ENCODE measurements at regions not wholly inside any gene's neighbourhood (a gene's known extent, or its start where the extent isn't known, plus 50 kb on each side); places are given as distances from the start of the nearest gene placed in this dataset.
"Not testable (repeated sequence)": the region's sequence is repeated elsewhere in the genome, so short reads cannot be mapped to it uniquely, and the experiment has no call there.

GRCh38 chr5:36786448-36787012 lies 90.0 kb upstream of the NIPBL start:
- no peak for DNase-seq

GRCh38 chr5:36787365-36788093 lies 89.0 kb upstream of the NIPBL start:
- no peak for DNase-seq

- no peak for DNase-seq
These were observed 85.7 kb upstream of the NIPBL start for GRCh38 chr5:36790847-36791246.

GRCh38 chr5:36792560-36793180 lies 83.9 kb upstream of the NIPBL start:
- no peak for DNase-seq

GRCh38 chr5:36795366-36795765 lies 81.2 kb upstream of the NIPBL start:
- DNase-seq: no peak

GRCh38 chr5:36796155-36796554 lies 80.4 kb upstream of the NIPBL start:
- no peak for DNase-seq

- DNase-seq: no peak
These were observed 75.0 kb upstream of the NIPBL start for GRCh38 chr5:36801523-36801922.

- DNase-seq: no peak
These were observed 74.4 kb upstream of the NIPBL start for GRCh38 chr5:36802187-36802586.

- not testable (repeated sequence) for DNase-seq
These were observed 63.3 kb upstream of the NIPBL start for GRCh38 chr5:36813249-36813648.

GRCh38 chr5:36815871-36816270 lies 60.7 kb upstream of the NIPBL start:
- no peak for DNase-seq

- no peak for DNase-seq
These were observed 55.7 kb upstream of the NIPBL start for GRCh38 chr5:36820900-36821299.

- DNase-seq: no peak
These were observed 49.9 kb upstream of the NIPBL start for GRCh38 chr5:36826694-36827093.

Measured in CD4-positive, alpha-beta T cell treated with Interleukin-12 subunit alpha and Interleukin-12 subunit beta, for 1 hour (primary cell).